Activated naive CD8-positive, alpha-beta T cell treated with anti-CD3 and anti-CD28 coated beads, Interleukin-2, amount 10 ng/mL, durations not matched to agents 7 days and 5 days (primary cell): ENCODE measurements at regions not wholly inside any gene's neighbourhood (a gene's known extent, or its start where the extent isn't known, plus 50 kb on each side); places are given as distances from the start of the nearest gene placed in this dataset.
"Not testable (repeated sequence)": the region's sequence is repeated elsewhere in the genome, so short reads cannot be mapped to it uniquely, and the experiment has no call there.

ENCODE experiments used
- ATAC-seq: fragments of 150-1000 bp; cut with Tn5 transposase; one replicate; pipeline ENCODE4 v1.10.0; 2021; ENCODE audit warnings: low read depth, moderate library complexity
- POLR2A ChIA-PET: fragments of 350-600 bp; sonication (Branson Sonifier 250); formaldehyde crosslinking; loops from one replicate; lab custom pipeline; 2021; ENCODE audit warnings: antibody characterized with exemption; lab: Charles Lee
- DNase-seq: peaks from one replicate; pipeline ENCODE4 v3.0.0; 2021
- H3K27ac Mint-ChIP-seq: one replicate; pipeline ENCODE4 v1.8.0; 2022; ENCODE audit warnings: mild to moderate bottlenecking, mixed read lengths
- H3K27me3 Mint-ChIP-seq: one replicate; pipeline ENCODE4 v1.8.0; 2022; ENCODE audit warnings: mild to moderate bottlenecking, moderate library complexity, mixed read lengths
- H3K36me3 Mint-ChIP-seq: one replicate; pipeline ENCODE4 v1.8.0; 2021; ENCODE audit warnings: mild to moderate bottlenecking, mixed read lengths
- H3K4me1 Mint-ChIP-seq: one replicate; pipeline ENCODE4 v1.8.0; 2021; ENCODE audit warnings: mixed read lengths
- H3K4me3 Mint-ChIP-seq: one replicate; pipeline ENCODE4 v1.8.0; 2022; ENCODE audit warnings: mild to moderate bottlenecking, moderate library complexity, mixed read lengths
- H3K9me3 Mint-ChIP-seq: one replicate; pipeline ENCODE4 v1.8.0; 2021; ENCODE audit warnings: mixed read lengths

GRCh38 chr10:58058683-58059082, 209.0 kb downstream of the IPMK start:
- H3K9me3 Mint-ChIP-seq, DNase-seq, ATAC-seq, H3K4me1 Mint-ChIP-seq, POLR2A ChIA-PET, H3K4me3 Mint-ChIP-seq, H3K27ac Mint-ChIP-seq, H3K36me3 Mint-ChIP-seq, H3K27me3 Mint-ChIP-seq: not testable (repeated sequence)

GRCh38 chr10:58054881-58055280, 212.8 kb downstream of the IPMK start:
- POLR2A ChIA-PET: no interaction called here
- no peaks in the 10 kb centered on the region for H3K9me3 Mint-ChIP-seq
- DNase-seq (no peak), ATAC-seq (no peak)
- H3K27ac Mint-ChIP-seq: no peak overlapping the region
- no peaks in the 10 kb centered on the region for H3K36me3 Mint-ChIP-seq
- H3K4me3 Mint-ChIP-seq: no peak overlapping the region
- H3K4me1 Mint-ChIP-seq: no peaks in the 10 kb centered on the region
- peaks cover 2% of the 10 kb centered on the region for H3K27me3 Mint-ChIP-seq

GRCh38 chr10:58052772-58053171, 214.9 kb downstream of the IPMK start:
- H3K9me3 Mint-ChIP-seq: no peaks in the 10 kb centered on the region
- no peak overlapping the region for H3K4me3 Mint-ChIP-seq
- DNase-seq: no peak
- H3K4me1 Mint-ChIP-seq: no peaks in the 10 kb centered on the region
- H3K36me3 Mint-ChIP-seq: no peaks in the 10 kb centered on the region
- no peak for ATAC-seq
- no peak overlapping the region for H3K27ac Mint-ChIP-seq
- H3K27me3 Mint-ChIP-seq: no peaks in the 10 kb centered on the region
- POLR2A ChIA-PET: no interaction called here

GRCh38 chr10:58050575-58050974, 217.1 kb downstream of the IPMK start:
- DNase-seq: no peak
- ATAC-seq: no peak
- POLR2A ChIA-PET: no interaction called here
- Mint-ChIP-seq H3K9me3 (no peaks in the 10 kb centered on the region), H3K4me3 (no peak overlapping the region), H3K4me1 (no peaks in the 10 kb centered on the region), H3K27ac (no peak overlapping the region), H3K36me3 (no peaks in the 10 kb centered on the region), H3K27me3 (no peaks in the 10 kb centered on the region)

GRCh38 chr10:58048936-58049335, 218.8 kb downstream of the IPMK start:
- ATAC-seq (no peak), DNase-seq (no peak)
- POLR2A ChIA-PET: no interaction called here
- no peak overlapping the region for H3K27ac Mint-ChIP-seq
- no peaks in the 10 kb centered on the region for H3K4me1 Mint-ChIP-seq
- H3K4me3 Mint-ChIP-seq: no peak overlapping the region
- no peaks in the 10 kb centered on the region for H3K36me3 Mint-ChIP-seq
- no peaks in the 10 kb centered on the region for H3K27me3 Mint-ChIP-seq
- no peaks in the 10 kb centered on the region for H3K9me3 Mint-ChIP-seq

- ATAC-seq: no peak
Measured at GRCh38 chr10:58044072-58044471, 223.6 kb downstream of the IPMK start.

GRCh38 chr10:58041901-58042300, 225.8 kb downstream of the IPMK start:
- POLR2A ChIA-PET: no interaction called here
- H3K27ac Mint-ChIP-seq: no peak overlapping the region
- no peaks in the 10 kb centered on the region for H3K27me3 Mint-ChIP-seq
- no peaks in the 10 kb centered on the region for H3K36me3 Mint-ChIP-seq
- no peak for DNase-seq
- H3K4me1 Mint-ChIP-seq: no peaks in the 10 kb centered on the region
- H3K4me3 Mint-ChIP-seq: no peak overlapping the region
- no peaks in the 10 kb centered on the region for H3K9me3 Mint-ChIP-seq
- ATAC-seq: no peak

More at GRCh38 chr10:58044072-58044471, 223.6 kb downstream of the IPMK start:
- Mint-ChIP-seq H3K4me1 (no peaks in the 10 kb centered on the region), H3K27me3 (no peaks in the 10 kb centered on the region), H3K9me3 (no peaks in the 10 kb centered on the region), H3K27ac (no peak overlapping the region), H3K36me3 (no peaks in the 10 kb centered on the region), H3K4me3 (no peak overlapping the region)
- no peak for DNase-seq
- POLR2A ChIA-PET: no interaction called here

GRCh38 chr10:58030208-58030607, 237.5 kb downstream of the IPMK start:
- H3K9me3 Mint-ChIP-seq: no peaks in the 10 kb centered on the region

GRCh38 chr10:58028597-58029366, 238.9 kb downstream of the IPMK start:
- Mint-ChIP-seq H3K9me3 (no peaks in the 10 kb centered on the region), H3K4me1 (no peaks in the 10 kb centered on the region), H3K27ac (no peak overlapping the region), H3K4me3 (no peak overlapping the region), H3K27me3 (no peaks in the 10 kb centered on the region), H3K36me3 (no peaks in the 10 kb centered on the region)
- no peak for DNase-seq
- no peak for ATAC-seq
- POLR2A ChIA-PET: no interaction called here

More at GRCh38 chr10:58030208-58030607, 237.5 kb downstream of the IPMK start:
- POLR2A ChIA-PET: no interaction called here
- DNase-seq (no peak), ATAC-seq (no peak)
- Mint-ChIP-seq H3K36me3 (no peaks in the 10 kb centered on the region), H3K27ac (no peak overlapping the region), H3K4me1 (no peaks in the 10 kb centered on the region), H3K27me3 (no peaks in the 10 kb centered on the region), H3K4me3 (no peak overlapping the region)

GRCh38 chr10:58027426-58027825, 240.3 kb downstream of the IPMK start:
- Mint-ChIP-seq H3K27me3 (no peaks in the 10 kb centered on the region), H3K4me3 (no peak overlapping the region), H3K36me3 (no peaks in the 10 kb centered on the region), H3K4me1 (no peaks in the 10 kb centered on the region), H3K9me3 (no peaks in the 10 kb centered on the region), H3K27ac (no peak overlapping the region)
- DNase-seq (no peak), ATAC-seq (no peak)
- POLR2A ChIA-PET: no interaction called here

- DNase-seq (no peak), ATAC-seq (no peak)
- H3K9me3 Mint-ChIP-seq: no peaks in the 10 kb centered on the region
- H3K27me3 Mint-ChIP-seq: no peaks in the 10 kb centered on the region
- no peak overlapping the region for H3K27ac Mint-ChIP-seq
- H3K4me3 Mint-ChIP-seq: no peak overlapping the region
- H3K36me3 Mint-ChIP-seq: no peaks in the 10 kb centered on the region
- POLR2A ChIA-PET: no interaction called here
- H3K4me1 Mint-ChIP-seq: no peaks in the 10 kb centered on the region
Measured at GRCh38 chr10:58026036-58026435, 241.7 kb downstream of the IPMK start.

GRCh38 chr10:58023341-58024073, 244.2 kb downstream of the IPMK start:
- ATAC-seq (no peak), DNase-seq (no peak)
- Mint-ChIP-seq H3K4me1 (no peaks in the 10 kb centered on the region), H3K36me3 (no peaks in the 10 kb centered on the region), H3K27ac (no peak overlapping the region), H3K4me3 (no peak overlapping the region), H3K27me3 (no peaks in the 10 kb centered on the region), H3K9me3 (no peaks in the 10 kb centered on the region)
- POLR2A ChIA-PET: no interaction called here

GRCh38 chr10:58019863-58020537, 247.7 kb downstream of the IPMK start:
- H3K27ac Mint-ChIP-seq: no peak overlapping the region
- ATAC-seq (no peak), DNase-seq (no peak)
- no peaks in the 10 kb centered on the region for H3K36me3 Mint-ChIP-seq
- no peaks in the 10 kb centered on the region for H3K4me1 Mint-ChIP-seq
- H3K27me3 Mint-ChIP-seq: no peaks in the 10 kb centered on the region
- H3K9me3 Mint-ChIP-seq: no peaks in the 10 kb centered on the region
- no peak overlapping the region for H3K4me3 Mint-ChIP-seq
- POLR2A ChIA-PET: no interaction called here
